ENCODE measurements at regions not wholly inside any gene's neighbourhood (a gene's known extent, or its start where the extent isn't known, plus 50 kb on each side); places are given as distances from the start of the nearest gene placed in this dataset.
"Not testable (repeated sequence)": the region's sequence is repeated elsewhere in the genome, so short reads cannot be mapped to it uniquely, and the experiment has no call there.

DNA sequence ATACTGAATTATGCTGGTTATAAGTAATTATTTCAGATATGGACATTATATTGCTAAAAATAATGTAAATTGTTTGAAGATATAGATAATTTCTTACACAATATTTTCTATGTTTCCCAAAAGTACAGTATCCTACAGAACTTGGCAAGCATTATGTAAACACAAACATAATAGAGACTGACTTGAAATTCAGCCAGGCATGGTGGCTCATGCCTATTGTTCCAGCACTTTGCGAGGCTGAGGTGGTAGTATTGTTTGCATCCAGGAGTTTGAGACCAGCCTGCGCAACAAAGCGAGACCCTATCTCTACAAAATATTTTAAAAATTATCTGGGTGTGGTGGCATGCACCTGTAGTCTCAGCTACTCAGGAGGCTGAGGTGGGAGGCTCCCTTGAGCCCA lies 1300.5 kb upstream of the DDX18 start:
- Histone ChIP-seq H3K4me3 (no peak overlapping the region), H3K36me3 (no peaks in the 10 kb centered on the region), H3K9me3 (no peaks in the 10 kb centered on the region), H3K27me3 (no peaks in the 10 kb centered on the region), H3K4me1 (no peaks in the 10 kb centered on the region), H3K27ac (no peak overlapping the region)
- intact Hi-C loops (cut with DNase I; ENCODE audit: low total_unique reads) (no loop called here), in situ Hi-C loops (cut with MboI; ENCODE audit: low sequenced_read_pairs in 4 of 4) (no loop called here)
- ATAC-seq, result no peak
- no peak for DNase-seq
- TF ChIP-seq POLR2A (IDR thresholded peaks at IDR 0.05), result no peak
- no peak for TF ChIP-seq CTCF (IDR thresholded peaks at IDR 0.05 in 4 of 5, conservative IDR thresholded peaks at IDR 0.05 in 1 of 5)

GRCh38 chr2:116517936-116518335 lies 1296.6 kb upstream of the DDX18 start:
- Histone ChIP-seq H3K36me3 (no peaks in the 10 kb centered on the region), H3K4me1 (no peaks in the 10 kb centered on the region), H3K4me3 (no peak overlapping the region), H3K27me3 (no peaks in the 10 kb centered on the region), H3K27ac (no peak overlapping the region), H3K9me3 (peaks cover 0 to 3% (median 0%) of the 10 kb centered on the region in 3 donors)
- no peak for ATAC-seq
- no peak for DNase-seq
- TF ChIP-seq CTCF (IDR thresholded peaks at IDR 0.05 in 4 of 5, conservative IDR thresholded peaks at IDR 0.05 in 1 of 5) (no peak), POLR2A (IDR thresholded peaks at IDR 0.05) (no peak)
- intact Hi-C loops (cut with DNase I; ENCODE audit: low total_unique reads) (no loop called here), in situ Hi-C loops (cut with MboI; ENCODE audit: low sequenced_read_pairs in 4 of 4) (no loop called here)

- no peaks in the 10 kb centered on the region for H3K27me3 ChIP-seq
- ATAC-seq (no peak), DNase-seq (no peak)
- no peak overlapping the region for H3K4me3 ChIP-seq
- no peak overlapping the region for H3K27ac ChIP-seq
- no peak for TF ChIP-seq CTCF (IDR thresholded peaks at IDR 0.05 in 4 of 5, conservative IDR thresholded peaks at IDR 0.05 in 1 of 5)
- TF ChIP-seq POLR2A (IDR thresholded peaks at IDR 0.05), result no peak
- H3K9me3 ChIP-seq, result no peaks in the 10 kb centered on the region
- in situ Hi-C loops (cut with MboI; ENCODE audit: low sequenced_read_pairs in 4 of 4) (no loop called here), intact Hi-C loops (cut with DNase I; ENCODE audit: low total_unique reads) (no loop called here)
- H3K36me3 ChIP-seq, result no peaks in the 10 kb centered on the region
- H3K4me1 ChIP-seq, result no peaks in the 10 kb centered on the region
Measured at GRCh38 chr2:116537811-116538210, 1276.7 kb upstream of the DDX18 start.

- Histone ChIP-seq H3K27ac (no peak overlapping the region), H3K27me3 (no peaks in the 10 kb centered on the region), H3K36me3 (no peaks in the 10 kb centered on the region), H3K4me3 (no peak overlapping the region), H3K4me1 (no peaks in the 10 kb centered on the region), H3K9me3 (no peaks in the 10 kb centered on the region)
- DNase-seq, result no peak
- intact Hi-C loops (cut with DNase I; ENCODE audit: low total_unique reads) (no loop called here), in situ Hi-C loops (cut with MboI; ENCODE audit: low sequenced_read_pairs in 4 of 4) (no loop called here)
- no peak for ATAC-seq
- TF ChIP-seq POLR2A (IDR thresholded peaks at IDR 0.05), result no peak
- no peak for TF ChIP-seq CTCF (IDR thresholded peaks at IDR 0.05 in 4 of 5, conservative IDR thresholded peaks at IDR 0.05 in 1 of 5)
Measured at GRCh38 chr2:116545286-116546068, 1269.0 kb upstream of the DDX18 start.

- ATAC-seq; H3K27me3 ChIP-seq; H3K9me3 ChIP-seq; in situ Hi-C loops (cut with MboI; ENCODE audit: low sequenced_read_pairs in 4 of 4); intact Hi-C loops (cut with DNase I; ENCODE audit: low total_unique reads); H3K4me3 ChIP-seq; H3K4me1 ChIP-seq; H3K27ac ChIP-seq; H3K36me3 ChIP-seq; DNase-seq: not testable (repeated sequence)
Measured at GRCh38 chr2:116552738-116553419, 1261.6 kb upstream of the DDX18 start.
